Muscle of leg (tissue), 3 donors: ENCODE measurements at regions not wholly inside any gene's neighbourhood (a gene's known extent, or its start where the extent isn't known, plus 50 kb on each side); places are given as distances from the start of the nearest gene placed in this dataset.

Source experiments
- DNase-seq: peaks from one replicate; pipeline ENCODE4 v3.0.0; 2013
- H3K27ac ChIP-seq: one replicate; pipeline ENCODE4 v1.5.1; 2013; ENCODE audit warnings: mild to moderate bottlenecking, low read length, control low read depth
- H3K27me3 ChIP-seq: one replicate; pipeline ENCODE4 v1.6.1; 2013; ENCODE audit warnings: low read length; ENCODE audit not compliant: control insufficient read depth, insufficient read depth
- H3K36me3 ChIP-seq: one replicate; pipeline ENCODE4 v1.6.1; 2013; ENCODE audit warnings: low read length; ENCODE audit not compliant: control insufficient read depth, insufficient read depth
- H3K4me1 ChIP-seq: one replicate; pipeline ENCODE4 v1.6.1; 2013; ENCODE audit warnings: low read length; ENCODE audit not compliant: control insufficient read depth, insufficient read depth
- H3K4me3 ChIP-seq: one replicate; pipeline ENCODE4 v1.5.1; 2013; ENCODE audit warnings: low read length, control low read depth
- H3K9me3 ChIP-seq: replicated peaks from 2 replicates; pipeline ENCODE4 v1.6.1; 2013; ENCODE audit warnings: low read depth, low read length; ENCODE audit not compliant: control insufficient read depth
- whole genome bisulfite sequencing: methylation state at CpG from one replicate; pipeline ENCODE4 v1.1.5; 2013; ENCODE audit warnings: missing lambda C conversion rate; ENCODE audit not compliant: insufficient coverage; 5-methylcytosine and 5-hydroxymethylcytosine counted together

GRCh38 chr3:165383381-165383780, 187.2 kb upstream of the SLITRK3 start:
- Histone ChIP-seq H3K27me3 (no peaks in the 10 kb centered on the region), H3K9me3 (no peaks in the 10 kb centered on the region), H3K27ac (no peak overlapping the region), H3K4me1 (no peaks in the 10 kb centered on the region), H3K36me3 (no peaks in the 10 kb centered on the region), H3K4me3 (no peak overlapping the region)
- whole genome bisulfite sequencing, result 95% methylated on average over 2 of the region's 3 CpGs
- DNase-seq, result no peak

GRCh38 chr3:165382672-165383071, 186.5 kb upstream of the SLITRK3 start:
- H3K9me3 ChIP-seq, result no peaks in the 10 kb centered on the region
- no peak overlapping the region for H3K27ac ChIP-seq
- no peaks in the 10 kb centered on the region for H3K27me3 ChIP-seq
- H3K36me3 ChIP-seq, result no peaks in the 10 kb centered on the region
- no peaks in the 10 kb centered on the region for H3K4me1 ChIP-seq
- 40% methylated on average over 1 of the region's 3 CpGs for WGBS
- no peak for DNase-seq
- H3K4me3 ChIP-seq, result no peak overlapping the region

- DNase-seq, result no peak
- no peaks in the 10 kb centered on the region for H3K4me1 ChIP-seq
- no peaks in the 10 kb centered on the region for H3K27me3 ChIP-seq
- H3K9me3 ChIP-seq, result no peaks in the 10 kb centered on the region
- no peak overlapping the region for H3K27ac ChIP-seq
- H3K4me3 ChIP-seq, result no peak overlapping the region
- 40% methylated on average over 1 of the region's 2 CpGs for WGBS
- no peaks in the 10 kb centered on the region for H3K36me3 ChIP-seq
Measured at GRCh38 chr3:165378761-165379160, 182.6 kb upstream of the SLITRK3 start.

DNA sequence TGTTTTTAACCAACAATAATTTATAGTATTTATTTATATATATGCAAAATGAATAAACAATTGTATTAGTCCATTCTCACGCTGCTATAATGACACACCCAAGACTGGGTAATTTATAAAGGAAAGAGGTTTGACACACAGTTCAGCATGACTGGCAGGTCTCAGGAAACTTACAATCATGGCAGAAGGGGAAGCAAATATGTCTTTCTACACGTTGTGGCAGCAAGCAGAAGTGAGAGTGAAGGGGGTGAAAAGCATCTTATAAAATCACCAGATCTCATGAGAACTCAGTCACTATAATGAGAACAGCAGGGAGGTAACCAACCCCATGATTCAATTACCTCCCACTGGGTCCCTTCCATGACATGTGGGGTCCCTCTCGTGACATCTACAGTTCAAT, 162.8 kb upstream of the SLITRK3 start:
- no peaks in the 10 kb centered on the region for H3K9me3 ChIP-seq
- no CpG with 5 or more reads among the region's 3 CpGs for WGBS
- H3K27me3 ChIP-seq, result no peaks in the 10 kb centered on the region
- DNase-seq, result no peak
- H3K36me3 ChIP-seq, result no peaks in the 10 kb centered on the region
- H3K4me3 ChIP-seq, result no peak overlapping the region
- H3K4me1 ChIP-seq, result no peaks in the 10 kb centered on the region
- H3K27ac ChIP-seq, result no peak overlapping the region

DNA sequence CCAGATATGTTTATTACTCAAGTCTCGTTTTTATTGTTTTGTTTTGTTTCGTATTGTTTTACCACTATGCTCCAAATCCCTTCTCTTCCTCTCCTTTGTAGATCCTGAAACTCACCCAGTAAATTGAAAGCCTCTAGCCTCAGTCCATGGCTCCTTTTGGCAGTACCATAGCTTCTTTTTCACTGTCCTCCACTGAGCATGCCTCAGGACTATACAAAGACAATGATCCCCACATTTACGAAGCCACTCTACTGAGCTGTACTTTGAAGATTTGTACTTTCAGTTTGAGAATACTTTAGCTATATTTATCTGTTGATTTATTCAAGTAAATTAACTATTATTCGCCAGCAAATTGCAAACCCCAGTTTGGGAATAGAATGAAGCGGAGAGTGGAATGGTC, 159.1 kb upstream of the SLITRK3 start:
- DNase-seq, result no peak
- Histone ChIP-seq H3K27me3 (no peaks in the 10 kb centered on the region), H3K9me3 (no peaks in the 10 kb centered on the region), H3K36me3 (no peaks in the 10 kb centered on the region), H3K4me3 (no peak overlapping the region), H3K4me1 (no peaks in the 10 kb centered on the region), H3K27ac (no peak overlapping the region)
- WGBS, result 100% methylated on average over 1 of the region's 5 CpGs

DNA sequence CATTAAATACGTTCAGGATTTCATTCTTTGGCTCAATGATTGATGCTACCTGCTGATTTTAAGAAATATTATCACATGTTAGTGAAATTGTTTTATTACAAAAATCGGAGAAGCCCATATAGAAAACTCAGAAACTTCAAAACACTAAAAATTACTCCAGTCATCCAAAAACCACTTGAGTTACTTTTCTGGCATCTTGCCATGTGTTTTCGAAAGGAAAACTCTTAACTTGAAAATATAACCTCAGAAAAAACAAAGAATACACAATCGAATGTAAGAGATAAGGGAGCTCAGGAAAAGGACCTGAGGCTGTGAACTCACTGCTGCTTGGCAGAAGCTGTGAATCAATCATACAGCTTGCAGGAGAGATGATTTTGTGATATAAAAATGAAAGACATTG, 151.3 kb upstream of the SLITRK3 start:
- Histone ChIP-seq H3K27me3 (no peaks in the 10 kb centered on the region), H3K36me3 (no peaks in the 10 kb centered on the region), H3K9me3 (no peaks in the 10 kb centered on the region), H3K4me3 (no peak overlapping the region), H3K27ac (no peak overlapping the region), H3K4me1 (no peaks in the 10 kb centered on the region)
- peak; percentile 12 for DNase-seq
- WGBS, result no CpG with 5 or more reads among the region's 4 CpGs

DNA sequence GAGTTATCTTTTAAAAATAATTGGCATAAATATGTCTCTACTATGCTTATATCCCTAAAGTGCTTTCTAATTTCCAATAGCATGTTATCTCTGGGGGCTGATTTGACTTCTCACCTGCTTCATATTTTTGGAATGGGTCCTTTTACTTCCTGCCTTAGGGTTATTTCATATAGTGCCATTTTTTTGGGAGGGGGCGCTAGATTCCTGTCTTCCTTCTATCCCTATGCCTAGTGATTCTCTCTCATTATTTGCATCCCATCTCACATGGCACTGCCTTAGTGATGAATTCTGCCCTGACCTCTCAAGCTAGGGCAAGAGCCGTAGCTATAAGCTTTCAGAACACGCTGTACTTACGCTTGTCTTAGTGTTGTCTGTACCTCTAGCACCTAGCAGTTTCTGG, 150.3 kb upstream of the SLITRK3 start:
- WGBS, result no CpG with 5 or more reads among the region's 4 CpGs
- Histone ChIP-seq H3K9me3 (no peaks in the 10 kb centered on the region), H3K36me3 (no peaks in the 10 kb centered on the region), H3K27me3 (no peaks in the 10 kb centered on the region), H3K4me1 (no peaks in the 10 kb centered on the region), H3K4me3 (no peak overlapping the region), H3K27ac (no peak overlapping the region)
- DNase-seq, result no peak

DNA sequence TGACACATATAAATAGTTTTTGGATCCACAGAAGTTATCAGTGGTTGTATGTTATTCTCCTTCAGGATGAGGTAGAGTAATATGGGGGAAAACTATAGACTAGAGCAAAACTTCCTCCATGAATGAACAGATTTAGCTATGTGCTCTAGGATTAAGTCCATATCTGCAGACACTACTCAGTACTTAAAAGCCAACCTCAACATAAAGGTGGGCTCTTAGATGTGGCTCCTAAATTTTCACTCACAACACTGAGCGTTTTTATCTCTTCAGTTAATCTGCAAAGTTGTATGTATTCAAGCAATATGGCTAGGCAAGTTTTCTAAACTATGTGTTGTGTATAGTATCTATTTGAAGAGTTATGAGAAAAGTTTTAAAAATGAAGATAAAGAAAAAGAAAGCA, 147.0 kb upstream of the SLITRK3 start:
- Histone ChIP-seq H3K36me3 (no peaks in the 10 kb centered on the region), H3K27ac (no peak overlapping the region), H3K27me3 (no peaks in the 10 kb centered on the region), H3K4me3 (no peak overlapping the region), H3K9me3 (no peaks in the 10 kb centered on the region), H3K4me1 (no peaks in the 10 kb centered on the region)
- no peak for DNase-seq
- no CpG with 5 or more reads among the region's 1 CpG for WGBS

GRCh38 chr3:165339753-165340152, 143.6 kb upstream of the SLITRK3 start:
- H3K27me3 ChIP-seq, result no peaks in the 10 kb centered on the region
- H3K4me1 ChIP-seq, result no peaks in the 10 kb centered on the region
- no peaks in the 10 kb centered on the region for H3K9me3 ChIP-seq
- peak; percentile 43 for DNase-seq
- H3K4me3 ChIP-seq, result no peak overlapping the region
- no peak overlapping the region for H3K27ac ChIP-seq
- no peaks in the 10 kb centered on the region for H3K36me3 ChIP-seq
- WGBS, result no CpG with 5 or more reads among the region's 1 CpG

DNA sequence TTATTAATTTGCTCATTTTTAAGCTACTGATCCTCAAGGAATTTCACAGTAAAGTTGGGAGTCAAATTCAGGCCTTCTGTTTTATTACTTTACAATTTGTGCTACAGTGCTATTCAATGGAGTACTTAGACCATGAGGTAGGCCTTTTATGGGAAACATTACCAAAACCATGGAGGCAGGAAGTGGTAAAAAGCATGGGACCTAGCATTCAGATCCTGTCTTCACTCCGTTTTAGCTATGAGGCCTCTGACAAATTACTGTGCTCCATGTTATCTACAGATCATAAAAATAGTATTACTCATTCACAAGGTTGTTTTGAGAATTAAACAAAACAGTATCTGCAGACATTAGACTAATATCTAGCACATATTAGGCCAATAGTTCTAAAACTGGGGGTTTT, 140.6 kb upstream of the SLITRK3 start:
- no peak overlapping the region for H3K4me3 ChIP-seq
- no peaks in the 10 kb centered on the region for H3K27me3 ChIP-seq
- no peak overlapping the region for H3K27ac ChIP-seq
- no peaks in the 10 kb centered on the region for H3K9me3 ChIP-seq
- DNase-seq, result no peak
- no peaks in the 10 kb centered on the region for H3K4me1 ChIP-seq
- H3K36me3 ChIP-seq, result no peaks in the 10 kb centered on the region
- no CpG with 5 or more reads among the region's 1 CpG for WGBS
